Endodermal cell (in vitro differentiated cells): ENCODE measurements at regions not wholly inside any gene's neighbourhood (a gene's known extent, or its start where the extent isn't known, plus 50 kb on each side); places are given as distances from the start of the nearest gene placed in this dataset.

Source experiments
- DNase-seq: peaks from one replicate; pipeline ENCODE4 v3.0.0-alpha.2; 2017
- H3K27ac ChIP-seq: 2 replicates; pipeline ENCODE4 v1.5.1; 2013; ENCODE audit warnings: mild to moderate bottlenecking, low read depth, low read length, moderate library complexity
- H3K27me3 ChIP-seq: 2 replicates; pipeline ENCODE4 v1.6.1; 2013; ENCODE audit warnings: mild to moderate bottlenecking, low read length, moderate library complexity; ENCODE audit not compliant: insufficient read depth, control insufficient read depth, poor library complexity, severe bottlenecking
- H3K36me3 ChIP-seq: 2 replicates; pipeline ENCODE4 v1.7.0; 2013; ENCODE audit warnings: mild to moderate bottlenecking, low read length, moderate library complexity; ENCODE audit not compliant: control insufficient read depth, insufficient read depth
- H3K4me1 ChIP-seq: one replicate; pipeline ENCODE4 v1.7.0; 2013; ENCODE audit warnings: low read length; ENCODE audit not compliant: control insufficient read depth, insufficient read depth
- H3K4me3 ChIP-seq: 2 replicates; pipeline ENCODE4 v1.5.1; 2013; ENCODE audit warnings: mild to moderate bottlenecking, low read length, moderate library complexity
- H3K9ac ChIP-seq: 2 replicates; pipeline ENCODE4 v1.6.1; 2013; ENCODE audit warnings: mild to moderate bottlenecking, low read length, moderate library complexity; ENCODE audit not compliant: poor library complexity, severe bottlenecking; ENCODE audit errors: extremely low read depth
- H3K9me3 ChIP-seq: 2 replicates; pipeline ENCODE4 v1.6.1; 2013; ENCODE audit warnings: mild to moderate bottlenecking, low read length, moderate library complexity; ENCODE audit not compliant: control insufficient read depth
- H3K27ac Mint-ChIP-seq: 2 replicates; pipeline ENCODE4 v1.8.0; 2020; ENCODE audit warnings: mixed read lengths
- H3K27me3 Mint-ChIP-seq: 2 replicates; pipeline ENCODE4 v1.8.0; 2021; ENCODE audit warnings: mild to moderate bottlenecking, mixed read lengths; ENCODE audit not compliant: insufficient read depth
- H3K36me3 Mint-ChIP-seq: 2 replicates; pipeline ENCODE4 v1.8.0; 2020; ENCODE audit warnings: low read depth, mixed read lengths
- H3K4me1 Mint-ChIP-seq: 2 replicates; pipeline ENCODE4 v1.8.0; 2020; ENCODE audit warnings: mixed read lengths
- H3K4me3 Mint-ChIP-seq: 2 replicates; pipeline ENCODE4 v1.8.0; 2020; ENCODE audit warnings: mild to moderate bottlenecking, moderate library complexity, mixed read lengths
- H3K9me3 Mint-ChIP-seq: 2 replicates; pipeline ENCODE4 v1.8.0; 2020; ENCODE audit warnings: mild to moderate bottlenecking, mixed read lengths
- whole genome bisulfite sequencing, 2 experiments: methylation state at CpG; one replicate each; pipeline versions ENCODE4 v1.1.5 to v1.1.7; 2013; ENCODE audit warnings: missing lambda C conversion rate in 2 of 2, mixed read lengths in 1 of 2; ENCODE audit not compliant: insufficient coverage in 1 of 2, insufficient read length in 1 of 2; 5-methylcytosine and 5-hydroxymethylcytosine counted together
- TF ChIP-seq, protein P1 (sequence below): fragments of 200-600 bp; sonication (generic); conservative IDR thresholded peaks from 2 replicates; pipeline ENCODE4 v1.5.0; 2021; ENCODE audit warnings: antibody characterized with exemption, mild to moderate bottlenecking

DNA sequence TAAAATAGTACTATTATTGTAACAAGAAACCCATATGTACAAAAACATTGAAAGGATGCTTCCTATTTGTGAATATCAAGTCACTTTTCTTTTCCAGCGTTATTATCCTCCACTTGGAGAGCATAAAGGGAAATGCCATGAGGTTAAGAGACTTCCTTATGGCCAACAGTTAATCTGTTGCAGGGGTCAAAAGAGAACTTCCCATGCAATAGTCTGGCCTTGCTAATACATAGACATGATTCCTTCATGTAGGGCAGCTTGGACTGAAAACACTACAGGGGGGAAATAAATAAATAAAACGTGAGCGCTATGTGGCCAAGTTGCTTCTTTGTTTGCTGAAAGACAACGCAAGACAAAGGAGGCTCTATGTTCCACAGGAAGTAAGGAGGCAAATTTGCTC is 269.1 kb upstream of the EDNRB start:
- no peak for DNase-seq
- H3K9me3 Mint-ChIP-seq = peaks cover 7% of the 10 kb centered on the region
- TF ChIP-seq, protein P1, sequence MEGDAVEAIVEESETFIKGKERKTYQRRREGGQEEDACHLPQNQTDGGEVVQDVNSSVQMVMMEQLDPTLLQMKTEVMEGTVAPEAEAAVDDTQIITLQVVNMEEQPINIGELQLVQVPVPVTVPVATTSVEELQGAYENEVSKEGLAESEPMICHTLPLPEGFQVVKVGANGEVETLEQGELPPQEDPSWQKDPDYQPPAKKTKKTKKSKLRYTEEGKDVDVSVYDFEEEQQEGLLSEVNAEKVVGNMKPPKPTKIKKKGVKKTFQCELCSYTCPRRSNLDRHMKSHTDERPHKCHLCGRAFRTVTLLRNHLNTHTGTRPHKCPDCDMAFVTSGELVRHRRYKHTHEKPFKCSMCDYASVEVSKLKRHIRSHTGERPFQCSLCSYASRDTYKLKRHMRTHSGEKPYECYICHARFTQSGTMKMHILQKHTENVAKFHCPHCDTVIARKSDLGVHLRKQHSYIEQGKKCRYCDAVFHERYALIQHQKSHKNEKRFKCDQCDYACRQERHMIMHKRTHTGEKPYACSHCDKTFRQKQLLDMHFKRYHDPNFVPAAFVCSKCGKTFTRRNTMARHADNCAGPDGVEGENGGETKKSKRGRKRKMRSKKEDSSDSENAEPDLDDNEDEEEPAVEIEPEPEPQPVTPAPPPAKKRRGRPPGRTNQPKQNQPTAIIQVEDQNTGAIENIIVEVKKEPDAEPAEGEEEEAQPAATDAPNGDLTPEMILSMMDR = no peak

DNA sequence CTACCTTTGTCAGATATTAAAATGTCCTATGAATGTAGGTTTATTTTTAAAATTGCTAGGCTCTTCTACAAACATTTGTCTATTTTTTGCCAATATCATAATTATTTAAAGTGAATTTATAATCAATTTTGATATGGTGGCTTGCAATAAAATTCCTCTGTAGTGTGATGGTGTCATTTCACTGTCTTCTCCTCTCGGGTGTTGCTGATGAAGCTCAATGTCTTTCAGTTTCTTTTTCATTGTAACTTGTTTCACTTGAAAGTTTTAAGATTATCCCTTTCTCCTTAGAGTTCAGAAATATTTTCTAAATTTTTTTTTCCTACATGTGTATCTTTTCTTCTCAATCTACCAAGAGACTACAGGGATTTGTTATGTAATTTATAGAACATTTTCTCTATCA is 267.1 kb upstream of the EDNRB start:
- TF ChIP-seq, protein P1 = no peak
- Histone ChIP-seq H3K36me3 (no peaks in the 10 kb centered on the region), H3K4me3 (no peak overlapping the region), H3K4me1 (no peaks in the 10 kb centered on the region), H3K9me3 (peaks cover 6% of the 10 kb centered on the region), H3K27ac (no peak overlapping the region), H3K9ac (no peak overlapping the region), H3K27me3 (no peaks in the 10 kb centered on the region)
- 100% methylated on average over 1 of the region's 1 CpG for WGBS, 2 experiments
- H3K36me3 Mint-ChIP-seq = no peaks in the 10 kb centered on the region
- DNase-seq = no peak
- H3K9me3 Mint-ChIP-seq = peaks cover 7% of the 10 kb centered on the region
- peaks cover 8% of the 10 kb centered on the region for H3K4me1 Mint-ChIP-seq
- no peak overlapping the region for H3K4me3 Mint-ChIP-seq
- no peak overlapping the region for H3K27ac Mint-ChIP-seq
- no peaks in the 10 kb centered on the region for H3K27me3 Mint-ChIP-seq

More for the DNA sequence above, 269.1 kb upstream of the EDNRB start:
- Histone ChIP-seq H3K4me1 (peaks cover 2% of the 10 kb centered on the region), H3K27me3 (no peaks in the 10 kb centered on the region), H3K9me3 (peaks cover 6% of the 10 kb centered on the region), H3K27ac (no peak overlapping the region), H3K4me3 (no peak overlapping the region), H3K9ac (no peak overlapping the region), H3K36me3 (no peaks in the 10 kb centered on the region)
- Mint-ChIP-seq H3K27ac (no peak overlapping the region), H3K27me3 (no peaks in the 10 kb centered on the region), H3K36me3 (no peaks in the 10 kb centered on the region), H3K4me3 (no peak overlapping the region), H3K4me1 (peaks cover 19% of the 10 kb centered on the region)
- 85 to 90% methylated on average over 3 to 4 of the region's 4 CpGs for WGBS, 2 experiments

DNA sequence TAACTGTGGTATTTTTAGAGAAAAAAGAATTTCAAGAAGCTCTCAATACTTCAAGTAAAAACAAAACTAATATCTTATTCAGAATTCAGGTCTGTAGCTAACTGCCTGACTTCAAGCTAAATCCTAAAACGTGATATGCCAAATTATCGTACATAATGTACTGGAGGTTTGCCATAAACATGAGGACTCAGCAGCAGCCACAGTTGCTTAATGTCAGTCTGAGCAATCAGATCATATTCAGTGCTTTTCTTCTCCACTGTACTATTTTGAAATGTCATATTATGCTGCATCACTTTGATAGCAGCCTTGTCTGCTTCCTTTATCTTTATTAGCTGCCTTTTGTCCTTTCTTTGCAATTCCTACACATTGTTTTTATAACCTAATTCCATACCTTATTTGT is 265.1 kb upstream of the EDNRB start:
- no peaks in the 10 kb centered on the region for H3K4me1 ChIP-seq
- Mint-ChIP-seq H3K27ac (no peak overlapping the region), H3K9me3 (peaks cover 7% of the 10 kb centered on the region), H3K4me3 (no peak overlapping the region), H3K27me3 (peaks cover 2% of the 10 kb centered on the region), H3K4me1 (no peaks in the 10 kb centered on the region), H3K36me3 (no peaks in the 10 kb centered on the region)
- H3K27ac ChIP-seq = no peak overlapping the region
- TF ChIP-seq, protein P1 = no peak
- no peak for DNase-seq
- peaks cover 6% of the 10 kb centered on the region for H3K9me3 ChIP-seq
- no peak overlapping the region for H3K9ac ChIP-seq
- WGBS, 2 experiments = 89 to 95% methylated on average over 2 of the region's 2 CpGs
- no peak overlapping the region for H3K4me3 ChIP-seq
- no peaks in the 10 kb centered on the region for H3K36me3 ChIP-seq
- no peaks in the 10 kb centered on the region for H3K27me3 ChIP-seq
